ENCODE measurements at regions not wholly inside any gene's neighbourhood (a gene's known extent, or its start where the extent isn't known, plus 50 kb on each side); places are given as distances from the start of the nearest gene placed in this dataset.

DNA sequence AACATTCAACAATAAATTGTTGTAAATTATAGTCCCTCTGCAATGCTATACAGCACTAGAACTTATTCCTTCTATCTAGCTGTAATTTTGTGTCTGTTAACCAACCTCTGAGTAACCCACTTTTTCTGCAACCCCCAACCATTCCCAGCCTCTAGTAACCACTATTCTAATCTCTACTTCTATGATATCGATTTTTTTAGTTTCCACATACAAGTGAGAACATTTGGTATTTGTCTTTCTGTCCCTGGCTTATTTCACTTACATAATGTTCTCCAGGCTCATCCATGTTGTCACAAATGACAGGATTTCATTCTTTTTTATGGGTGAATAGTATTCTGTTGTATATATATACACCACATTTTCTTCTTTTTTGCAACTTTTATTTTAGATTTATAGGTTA is 147.6 kb downstream of the MAIP1 start:
- TF ChIP-seq, protein P1, sequence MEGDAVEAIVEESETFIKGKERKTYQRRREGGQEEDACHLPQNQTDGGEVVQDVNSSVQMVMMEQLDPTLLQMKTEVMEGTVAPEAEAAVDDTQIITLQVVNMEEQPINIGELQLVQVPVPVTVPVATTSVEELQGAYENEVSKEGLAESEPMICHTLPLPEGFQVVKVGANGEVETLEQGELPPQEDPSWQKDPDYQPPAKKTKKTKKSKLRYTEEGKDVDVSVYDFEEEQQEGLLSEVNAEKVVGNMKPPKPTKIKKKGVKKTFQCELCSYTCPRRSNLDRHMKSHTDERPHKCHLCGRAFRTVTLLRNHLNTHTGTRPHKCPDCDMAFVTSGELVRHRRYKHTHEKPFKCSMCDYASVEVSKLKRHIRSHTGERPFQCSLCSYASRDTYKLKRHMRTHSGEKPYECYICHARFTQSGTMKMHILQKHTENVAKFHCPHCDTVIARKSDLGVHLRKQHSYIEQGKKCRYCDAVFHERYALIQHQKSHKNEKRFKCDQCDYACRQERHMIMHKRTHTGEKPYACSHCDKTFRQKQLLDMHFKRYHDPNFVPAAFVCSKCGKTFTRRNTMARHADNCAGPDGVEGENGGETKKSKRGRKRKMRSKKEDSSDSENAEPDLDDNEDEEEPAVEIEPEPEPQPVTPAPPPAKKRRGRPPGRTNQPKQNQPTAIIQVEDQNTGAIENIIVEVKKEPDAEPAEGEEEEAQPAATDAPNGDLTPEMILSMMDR (IDR thresholded peaks at IDR 0.05): no peak
- no peak for TF ChIP-seq POLR2A (IDR thresholded peaks at IDR 0.05)
